Stimulated activated CD4-positive, alpha-beta T cell treated with anti-CD3 and anti-CD28 coated beads, Interleukin-12 subunit alpha, Interleukin-12 subunit beta, amount 100 ng/mL, for 4 hours (primary cell): ENCODE measurements at regions not wholly inside any gene's neighbourhood (a gene's known extent, or its start where the extent isn't known, plus 50 kb on each side); places are given as distances from the start of the nearest gene placed in this dataset.

Source experiments
- DNase-seq: peaks from one replicate; pipeline ENCODE4 v3.0.0-alpha.2; 2020

GRCh38 chr2:191515551-191515950 is 162.4 kb upstream of the NABP1 start:
- DNase-seq = no peak

GRCh38 chr2:191516260-191516659 is 161.7 kb upstream of the NABP1 start:
- DNase-seq = no peak

GRCh38 chr2:191521608-191522208 is 156.2 kb upstream of the NABP1 start:
- no peak for DNase-seq

GRCh38 chr2:191522478-191523120 is 155.3 kb upstream of the NABP1 start:
- no peak for DNase-seq

- DNase-seq = no peak
These were observed 151.8 kb upstream of the NABP1 start for GRCh38 chr2:191526091-191526490.

- no peak for DNase-seq
These were observed 151.4 kb upstream of the NABP1 start for GRCh38 chr2:191526536-191526935.

- DNase-seq = no peak
These were observed 150.9 kb upstream of the NABP1 start for GRCh38 chr2:191526953-191527556.

GRCh38 chr2:191530618-191531017 is 147.3 kb upstream of the NABP1 start:
- no peak for DNase-seq

- DNase-seq = no peak
These were observed 144.2 kb upstream of the NABP1 start for GRCh38 chr2:191533693-191534180.

- DNase-seq = no peak
These were observed 140.0 kb upstream of the NABP1 start for GRCh38 chr2:191537921-191538320.

GRCh38 chr2:191538334-191538903 is 139.5 kb upstream of the NABP1 start:
- no peak for DNase-seq

GRCh38 chr2:191539068-191539467 is 138.9 kb upstream of the NABP1 start:
- peak; percentile 13 for DNase-seq

- DNase-seq = no peak
These were observed 137.3 kb upstream of the NABP1 start for GRCh38 chr2:191540681-191541080.

- no peak for DNase-seq
These were observed 134.2 kb upstream of the NABP1 start for GRCh38 chr2:191543708-191544107.

GRCh38 chr2:191544461-191545062 is 133.4 kb upstream of the NABP1 start:
- DNase-seq = no peak

GRCh38 chr2:191545361-191545760 is 132.6 kb upstream of the NABP1 start:
- no peak for DNase-seq

- DNase-seq = no peak
These were observed 125.9 kb upstream of the NABP1 start for GRCh38 chr2:191552066-191552465.

- DNase-seq = no peak
These were observed 123.7 kb upstream of the NABP1 start for GRCh38 chr2:191554240-191554639.

- DNase-seq = peak; percentile 80
These were observed 122.7 kb upstream of the NABP1 start for GRCh38 chr2:191555092-191555742.

GRCh38 chr2:191556463-191556862 is 121.5 kb upstream of the NABP1 start:
- DNase-seq = no peak

- DNase-seq = no peak
These were observed 120.1 kb upstream of the NABP1 start for GRCh38 chr2:191557841-191558240.

- no peak for DNase-seq
These were observed 118.4 kb upstream of the NABP1 start for GRCh38 chr2:191559569-191559968.

- DNase-seq = no peak
These were observed 117.4 kb upstream of the NABP1 start for GRCh38 chr2:191560411-191560980.
